SU-DHL-6 (cell line): ENCODE measurements at regions not wholly inside any gene's neighbourhood (a gene's known extent, or its start where the extent isn't known, plus 50 kb on each side); places are given as distances from the start of the nearest gene placed in this dataset.
"Not testable (repeated sequence)": the region's sequence is repeated elsewhere in the genome, so short reads cannot be mapped to it uniquely, and the experiment has no call there.

Source experiments
- EZH2phosphoT487 ChIP-seq: fragments of 200-600 bp; sonication (generic), shearing (Covaris generic); conservative IDR thresholded peaks from 2 replicates; pipeline ENCODE4 v1.6.1; 2018; ENCODE audit warnings: mild to moderate bottlenecking, antibody characterized with exemption, low read length, moderate library complexity, mixed read lengths
- TF ChIP-seq, protein P1 (sequence below): fragments of 200-600 bp; sonication (generic); IDR thresholded peaks from one replicate; pipeline ENCODE4 v1.5.1; 2017; ENCODE audit warnings: antibody characterized with exemption, mild to moderate bottlenecking, low read length, moderate library complexity; ENCODE audit not compliant: insufficient read depth, poor library complexity, severe bottlenecking

DNA sequence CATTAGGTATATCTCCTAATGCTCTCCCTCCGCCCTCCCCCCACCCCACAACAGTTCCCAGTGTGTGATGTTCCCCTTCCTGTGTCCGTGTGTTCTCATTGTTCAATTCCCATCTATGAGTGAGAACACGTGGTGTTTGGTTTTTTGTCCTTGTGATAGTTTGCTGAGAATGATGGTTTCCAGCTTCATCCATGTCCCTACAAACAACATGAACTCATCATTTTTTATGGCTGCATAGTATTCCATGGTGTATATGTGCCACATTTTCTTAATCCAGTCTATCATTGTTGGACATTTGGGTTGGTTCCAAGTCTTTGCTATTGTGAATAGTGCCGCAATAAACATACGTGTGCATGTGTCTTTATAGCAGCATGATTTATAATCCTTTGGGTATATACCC is 505.3 kb downstream of the CSNK1G3 start:
- TF ChIP-seq, protein P1, sequence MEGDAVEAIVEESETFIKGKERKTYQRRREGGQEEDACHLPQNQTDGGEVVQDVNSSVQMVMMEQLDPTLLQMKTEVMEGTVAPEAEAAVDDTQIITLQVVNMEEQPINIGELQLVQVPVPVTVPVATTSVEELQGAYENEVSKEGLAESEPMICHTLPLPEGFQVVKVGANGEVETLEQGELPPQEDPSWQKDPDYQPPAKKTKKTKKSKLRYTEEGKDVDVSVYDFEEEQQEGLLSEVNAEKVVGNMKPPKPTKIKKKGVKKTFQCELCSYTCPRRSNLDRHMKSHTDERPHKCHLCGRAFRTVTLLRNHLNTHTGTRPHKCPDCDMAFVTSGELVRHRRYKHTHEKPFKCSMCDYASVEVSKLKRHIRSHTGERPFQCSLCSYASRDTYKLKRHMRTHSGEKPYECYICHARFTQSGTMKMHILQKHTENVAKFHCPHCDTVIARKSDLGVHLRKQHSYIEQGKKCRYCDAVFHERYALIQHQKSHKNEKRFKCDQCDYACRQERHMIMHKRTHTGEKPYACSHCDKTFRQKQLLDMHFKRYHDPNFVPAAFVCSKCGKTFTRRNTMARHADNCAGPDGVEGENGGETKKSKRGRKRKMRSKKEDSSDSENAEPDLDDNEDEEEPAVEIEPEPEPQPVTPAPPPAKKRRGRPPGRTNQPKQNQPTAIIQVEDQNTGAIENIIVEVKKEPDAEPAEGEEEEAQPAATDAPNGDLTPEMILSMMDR: not testable (repeated sequence)
- not testable (repeated sequence) for TF ChIP-seq EZH2phosphoT487
